ENCODE measurements at regions not wholly inside any gene's neighbourhood (a gene's known extent, or its start where the extent isn't known, plus 50 kb on each side); places are given as distances from the start of the nearest gene placed in this dataset.
A peak's percentile ranks its signal among the peaks of the same experiment; 100 is the strongest.

DNA sequence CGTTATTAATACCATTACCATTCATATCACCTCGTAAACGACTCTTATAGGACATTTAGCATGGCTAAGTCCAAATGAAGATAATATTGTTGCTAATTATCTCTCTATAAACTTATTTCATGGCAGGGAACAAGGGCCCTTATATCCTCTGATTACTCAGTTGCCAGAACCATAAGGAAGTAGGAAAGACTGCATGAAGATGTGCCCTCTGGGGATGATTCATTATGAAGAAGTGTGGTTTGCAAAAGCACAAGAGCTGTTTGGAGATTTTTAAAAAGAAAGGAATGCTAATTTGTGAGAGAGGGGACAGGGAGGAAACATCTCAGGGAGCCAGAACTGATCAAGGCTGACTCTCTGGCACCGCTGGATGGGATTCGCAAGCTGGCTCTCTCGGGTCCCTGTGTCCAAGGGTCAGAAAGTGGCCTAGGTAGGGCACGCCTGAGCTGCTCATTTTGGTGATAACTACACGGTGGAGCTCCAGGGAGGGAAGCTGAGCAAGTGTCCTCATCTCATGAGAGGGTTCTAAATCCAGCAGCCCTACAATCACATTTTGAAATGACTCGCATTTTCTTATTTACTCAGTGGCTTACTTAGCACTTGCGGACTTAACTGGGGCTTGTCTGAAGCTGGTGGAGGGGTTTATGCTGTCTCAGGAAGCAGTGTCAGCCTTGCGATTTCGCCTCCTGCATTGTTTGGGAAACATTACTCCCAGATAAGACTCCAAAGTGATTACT lies 136.8 kb downstream of the C5orf15 start:
- DNase-seq (ENCODE audit: low spot score) = peak; percentile 71

DNA sequence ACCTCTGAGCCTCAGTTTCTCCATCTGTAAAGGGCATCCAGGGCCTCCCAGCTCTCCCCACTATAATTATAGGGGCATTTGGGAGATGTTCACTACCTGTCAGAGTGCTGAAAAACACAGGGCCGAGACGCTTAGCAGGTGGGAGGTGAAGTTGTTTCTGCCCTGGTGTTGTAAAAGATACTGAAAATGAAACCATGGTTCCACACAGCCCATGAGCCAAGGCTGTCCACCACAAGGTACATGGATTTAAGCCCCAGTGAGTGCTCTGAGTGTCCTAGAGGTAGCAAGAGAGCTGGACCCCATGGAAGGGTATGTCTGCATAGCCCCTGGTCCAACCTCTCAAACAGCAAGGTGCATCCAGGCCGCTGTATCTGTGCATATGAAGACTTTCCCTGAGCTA lies 137.5 kb downstream of the C5orf15 start:
- DNase-seq (ENCODE audit: low spot score) = peak; percentile 53

DNA sequence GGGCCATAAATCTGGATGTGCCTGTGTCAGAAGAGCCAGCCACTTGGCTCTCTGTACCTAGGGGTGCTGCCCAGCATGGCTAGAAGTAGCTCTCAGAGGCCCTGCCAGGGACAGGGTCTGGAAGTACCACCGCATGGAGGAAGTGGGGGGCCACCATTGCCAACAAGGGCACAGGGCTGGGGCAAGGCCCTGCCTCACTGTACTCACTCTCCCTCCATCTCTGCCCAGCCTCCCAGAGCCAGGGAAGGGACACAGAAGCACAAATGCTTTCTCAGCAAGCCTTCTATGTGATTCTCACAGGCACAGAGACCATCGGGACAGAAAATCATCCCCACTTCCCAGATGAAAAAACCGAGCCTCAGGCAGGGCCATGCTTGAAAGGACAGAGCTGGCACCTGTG lies 138.1 kb downstream of the C5orf15 start:
- DNase-seq (ENCODE audit: low spot score) = peak; percentile 62

DNA sequence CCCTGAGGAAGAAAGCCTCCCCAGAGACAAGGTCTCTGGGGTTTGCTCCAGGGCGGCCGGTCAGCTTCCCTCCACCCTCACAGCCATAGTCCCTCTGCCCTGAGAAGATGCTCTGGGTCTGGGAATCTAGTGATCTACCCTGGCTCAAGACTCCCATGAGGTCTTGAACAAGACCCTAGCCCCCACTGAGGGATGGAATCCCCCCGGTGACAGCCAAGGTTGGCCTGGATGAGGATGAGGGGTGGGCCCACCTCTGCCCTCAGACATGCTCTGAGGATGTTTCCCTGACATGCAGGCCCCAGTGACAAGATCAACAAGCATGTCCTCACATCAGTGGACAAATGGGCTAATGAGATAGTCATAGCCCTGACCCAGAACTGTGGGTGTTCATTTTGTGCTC lies 138.6 kb downstream of the C5orf15 start:
- peak; percentile 81 for DNase-seq (ENCODE audit: low spot score)

DNA sequence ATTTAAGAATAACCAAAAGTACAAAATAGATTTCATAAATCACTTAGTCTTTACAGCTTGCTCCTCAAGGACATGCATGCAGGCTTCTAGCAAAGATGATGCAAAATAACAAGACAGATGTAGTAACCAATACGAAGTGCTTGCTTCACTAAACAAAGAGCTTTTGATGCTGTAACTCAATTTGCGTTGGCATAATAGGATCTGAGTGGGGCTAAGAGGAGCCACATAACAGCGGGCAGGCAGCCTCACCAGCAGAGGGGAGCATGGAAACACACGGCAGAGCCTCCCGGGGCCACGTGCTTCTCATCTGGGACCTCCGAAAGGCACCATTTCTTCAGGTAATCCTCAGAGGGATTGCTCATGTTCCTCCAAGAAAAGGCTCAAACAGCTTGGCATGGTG lies 139.7 kb downstream of the C5orf15 start:
- no peak for DNase-seq (ENCODE audit: low spot score)

DNA sequence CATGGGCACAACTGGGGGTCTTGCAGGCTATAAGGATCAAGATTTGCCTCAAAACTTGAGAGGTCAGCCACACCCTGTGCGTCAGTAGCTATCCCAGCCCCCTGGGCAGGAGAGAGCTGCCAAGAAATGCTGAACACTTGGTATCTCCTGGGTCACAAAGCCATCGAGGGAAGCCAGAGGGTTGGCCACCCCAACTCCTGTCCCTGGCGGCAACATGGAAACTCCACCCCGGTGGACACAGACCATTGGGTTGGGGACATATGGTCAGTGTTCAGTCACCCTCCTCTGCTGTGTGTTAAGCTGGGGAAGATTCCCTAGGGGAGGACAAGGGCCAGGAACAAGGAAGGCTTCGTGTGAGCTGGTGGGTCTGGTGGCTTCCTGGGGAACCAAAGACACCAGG lies 140.6 kb downstream of the C5orf15 start:
- DNase-seq (ENCODE audit: low spot score) = peak; percentile 72

DNA sequence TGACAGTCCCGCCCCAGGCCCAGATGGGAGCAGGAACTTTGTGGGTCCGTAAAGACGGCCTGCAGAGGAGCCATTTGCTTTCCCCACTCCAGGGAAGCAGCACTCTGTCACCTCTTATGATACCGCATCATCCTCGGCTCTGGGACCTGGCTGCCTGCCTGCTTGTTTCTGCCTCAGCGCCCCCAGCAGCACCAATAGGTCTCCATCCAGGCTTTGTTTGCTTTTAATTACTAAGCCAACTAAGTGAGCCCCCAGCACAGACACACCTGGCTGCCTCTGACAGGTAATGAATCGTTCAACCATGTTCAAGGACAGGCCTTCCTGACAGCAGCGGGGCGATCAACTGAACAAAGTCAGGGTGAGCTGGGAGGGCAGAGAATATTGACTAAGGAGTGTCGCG lies 141.4 kb downstream of the C5orf15 start:
- DNase-seq (ENCODE audit: low spot score) = peak; percentile 69

DNA sequence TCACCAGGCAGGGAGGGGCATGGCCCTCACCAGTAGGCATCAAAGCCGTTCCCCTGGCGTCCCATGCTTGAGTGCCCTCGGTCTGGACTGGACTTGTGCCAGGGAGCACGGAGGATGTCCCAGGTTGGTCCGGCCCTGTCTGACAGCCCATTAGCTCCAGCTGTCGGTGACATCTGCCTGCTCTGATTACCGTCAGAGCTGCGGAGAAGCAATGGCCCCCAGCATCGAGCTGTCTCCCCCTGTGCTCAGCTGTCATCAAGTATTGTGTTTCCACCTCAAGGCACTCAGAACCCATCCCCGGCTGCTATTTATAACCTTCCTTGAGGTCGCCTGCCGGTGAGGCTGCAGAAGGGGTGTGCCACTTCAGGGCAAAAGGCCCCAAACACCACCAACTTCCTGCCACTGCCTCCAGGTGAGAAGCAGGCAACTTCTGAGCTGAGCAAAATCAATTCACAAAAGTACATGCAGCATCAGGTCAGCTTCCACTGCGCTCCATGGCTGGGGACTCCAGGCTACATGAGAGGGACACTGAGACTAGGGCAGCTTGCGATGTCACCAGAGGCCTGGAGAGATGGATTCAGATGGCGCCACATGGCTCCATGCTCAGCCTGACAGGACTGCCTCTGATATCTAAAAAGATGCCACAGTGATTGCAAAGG lies 142.7 kb downstream of the C5orf15 start:
- peak; percentile 78 for DNase-seq (ENCODE audit: low spot score)

DNA sequence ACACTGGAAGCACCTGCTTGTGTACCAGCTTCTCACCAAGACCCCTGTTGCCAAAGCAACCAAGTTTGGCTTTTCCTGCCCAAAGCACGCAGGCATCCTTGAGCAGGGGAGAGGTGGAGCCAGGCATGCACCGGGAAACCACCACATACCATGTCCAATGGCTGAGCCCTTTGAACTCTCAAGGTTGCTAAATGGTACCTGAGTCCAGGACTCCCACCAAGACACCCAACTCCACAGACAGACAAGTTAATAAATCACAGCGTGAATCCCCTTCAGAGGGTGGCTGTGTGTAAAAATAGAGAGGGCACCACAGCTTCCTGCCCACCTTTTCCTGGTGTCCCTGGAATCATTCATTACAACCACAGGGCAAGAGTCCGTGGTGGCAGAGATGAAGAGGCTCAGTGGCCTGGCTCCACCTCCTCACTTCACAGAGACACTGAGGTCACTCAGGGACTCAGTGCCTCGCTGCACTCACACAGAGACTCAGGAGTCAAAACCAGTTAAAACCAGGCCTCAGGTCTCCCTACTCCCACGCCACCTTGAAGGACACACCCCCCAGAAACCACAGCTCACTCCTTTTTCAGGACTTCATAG lies 143.7 kb downstream of the C5orf15 start:
- DNase-seq (ENCODE audit: low spot score) = peak; percentile 51

DNA sequence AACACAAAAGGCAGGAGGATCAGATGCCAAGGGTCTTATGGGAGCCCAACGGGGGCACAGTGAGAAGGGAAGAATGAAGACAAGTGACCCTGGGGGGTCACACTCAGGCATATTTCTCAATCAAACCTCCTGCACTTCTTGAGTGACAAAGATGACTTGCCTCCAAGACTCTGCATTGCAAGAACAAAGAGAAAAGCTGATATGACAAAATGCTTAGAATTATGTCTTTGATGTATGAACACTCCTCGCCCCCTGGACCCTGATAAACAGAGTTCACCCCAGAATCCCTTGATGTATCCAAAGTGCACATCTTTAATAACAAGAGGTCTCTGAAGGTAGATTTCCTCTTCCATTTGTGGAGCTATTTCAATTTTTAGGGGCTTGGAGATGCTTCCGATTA lies 146.5 kb downstream of the C5orf15 start:
- no peak for DNase-seq (ENCODE audit: low spot score)

DNA sequence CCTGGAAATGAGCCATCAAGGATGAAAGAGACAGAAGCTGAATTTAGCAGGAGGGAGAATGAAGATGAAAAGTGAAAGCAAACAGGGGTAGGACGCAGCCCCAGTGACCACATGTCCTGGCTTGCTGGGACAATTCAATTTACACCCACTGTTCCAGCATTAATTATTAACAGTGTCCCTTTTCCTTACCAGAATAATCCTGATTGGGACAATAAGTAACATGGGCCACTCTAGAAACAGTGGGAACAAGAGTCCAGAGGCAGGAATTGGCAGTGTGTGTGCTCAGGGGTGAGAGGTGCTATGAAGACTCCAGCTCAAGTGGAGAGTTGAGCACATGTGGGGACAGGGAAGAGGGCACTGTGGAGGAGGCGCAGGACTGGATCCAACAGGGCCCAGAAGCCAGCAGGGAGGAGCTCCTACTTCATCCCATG lies 147.1 kb downstream of the C5orf15 start:
- peak; percentile 67 for DNase-seq (ENCODE audit: low spot score)

DNA sequence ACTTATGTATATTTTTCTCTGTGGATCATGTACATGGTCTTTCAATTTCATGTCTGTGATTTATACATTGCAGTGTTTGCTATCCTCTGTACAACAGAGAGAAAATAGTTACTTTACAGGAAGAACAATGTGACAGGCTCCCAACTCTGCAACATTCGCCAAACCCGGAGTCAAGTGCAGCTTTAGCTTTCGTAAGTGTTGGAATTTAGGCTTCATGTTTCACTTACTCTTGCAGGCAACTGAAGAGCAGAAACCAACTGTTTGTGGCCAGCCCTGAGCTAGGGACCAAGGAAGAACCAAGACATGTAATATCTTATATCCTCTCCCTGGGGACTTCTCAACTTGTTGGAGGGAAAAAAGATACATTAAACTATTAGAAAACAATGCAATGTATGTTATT lies 147.9 kb downstream of the C5orf15 start:
- DNase-seq (ENCODE audit: low spot score) = no peak

DNA sequence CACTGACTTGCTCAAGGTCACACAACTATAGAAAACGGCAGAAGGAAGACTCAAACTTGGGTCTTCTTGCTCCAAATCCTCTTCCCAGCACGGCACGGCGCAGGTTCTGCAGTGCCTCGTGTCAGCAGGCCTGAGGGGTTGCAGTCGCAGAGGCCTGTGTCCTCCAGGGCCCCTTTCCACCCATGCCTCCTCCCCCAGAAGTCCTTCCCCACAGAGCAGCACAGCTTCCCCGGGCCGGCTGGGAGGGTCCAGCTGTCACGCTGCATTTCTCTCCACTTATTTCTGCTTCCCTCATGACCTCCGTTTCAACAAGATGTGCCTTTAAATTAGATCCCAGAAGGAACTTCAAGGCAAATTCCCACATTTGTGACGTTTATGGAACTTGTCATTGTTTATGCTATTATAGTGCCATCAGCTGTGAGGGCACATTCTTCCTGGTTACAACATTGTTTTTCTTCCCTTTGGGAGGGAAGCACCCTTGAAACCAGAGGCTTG lies 148.4 kb downstream of the C5orf15 start:
- DNase-seq (ENCODE audit: low spot score) = peak; percentile 39

DNA sequence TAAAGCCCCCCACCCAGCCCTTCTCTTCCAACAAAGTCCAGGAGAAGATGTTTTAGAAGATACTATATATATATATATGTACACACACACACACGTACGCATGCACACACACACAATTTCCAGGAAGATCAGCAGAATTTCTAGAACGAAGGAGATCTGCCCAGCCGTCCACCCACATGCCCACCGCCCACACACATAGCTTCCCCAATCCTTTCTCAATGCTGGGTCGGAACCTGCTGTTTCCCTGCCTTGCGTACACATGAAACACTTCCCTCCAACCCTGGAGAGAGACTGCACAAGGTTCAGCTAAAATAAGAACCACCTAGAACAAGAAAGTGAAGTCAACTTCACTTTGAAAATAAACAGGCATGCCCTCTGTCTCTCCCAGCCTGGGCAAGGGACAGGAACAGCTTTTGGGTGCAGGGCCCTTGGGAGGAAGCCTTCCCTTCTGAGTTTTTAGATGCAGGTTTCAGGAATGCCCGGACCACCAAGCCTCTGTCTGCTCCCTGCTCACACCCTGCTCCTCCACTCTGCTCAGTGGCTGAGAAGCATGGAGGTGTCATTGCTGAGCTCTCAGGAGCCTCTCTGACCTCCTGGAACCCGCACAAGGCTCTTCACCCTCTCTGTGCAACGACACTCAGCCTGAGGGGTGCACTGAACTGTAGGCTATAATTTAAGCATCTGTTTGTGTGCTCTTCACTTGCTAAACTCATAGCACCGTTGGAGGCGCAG lies 149.4 kb downstream of the C5orf15 start:
- DNase-seq (ENCODE audit: low spot score) = peak; percentile 49

DNA sequence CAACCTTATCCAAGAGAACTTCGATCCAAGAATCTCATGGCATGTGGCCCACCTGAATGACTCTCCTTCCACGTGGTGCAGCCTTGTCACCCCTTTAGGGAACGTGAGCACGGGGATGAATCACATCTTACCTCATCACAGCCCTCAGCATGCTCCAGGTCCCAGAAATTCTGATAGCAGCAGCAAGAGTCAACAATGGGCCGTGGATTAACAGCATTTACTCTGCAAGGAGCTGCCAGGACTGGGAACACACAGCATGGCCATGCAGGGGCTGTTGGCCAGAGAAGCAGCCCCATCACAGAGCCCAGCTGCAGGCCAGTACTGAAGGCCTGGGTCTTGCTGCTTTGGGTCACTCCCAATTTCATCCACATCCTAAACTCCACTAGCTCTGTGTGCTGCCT lies 150.4 kb downstream of the C5orf15 start:
- peak; percentile 83 for DNase-seq (ENCODE audit: low spot score)

DNA sequence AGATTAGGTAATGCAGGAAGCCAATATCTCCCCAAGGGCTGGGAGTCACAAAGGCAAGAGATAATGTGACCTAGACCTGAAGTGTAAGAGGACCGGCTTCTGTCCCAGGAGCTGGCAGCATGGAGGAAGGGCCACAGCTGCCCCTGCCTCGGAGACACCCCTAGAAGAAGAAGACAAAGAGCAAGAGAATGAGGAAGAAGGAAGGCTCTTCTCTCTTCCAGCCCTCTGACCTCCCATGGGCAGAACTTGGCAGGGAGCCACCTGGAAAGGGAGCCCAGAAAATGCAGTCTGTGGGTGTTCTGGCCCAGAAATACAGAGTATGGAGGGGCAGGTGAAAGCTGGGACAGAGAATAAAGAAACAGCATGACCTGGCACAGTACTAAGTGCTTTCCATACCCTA lies 151.0 kb downstream of the C5orf15 start:
- peak; percentile 81 for DNase-seq (ENCODE audit: low spot score)

DNA sequence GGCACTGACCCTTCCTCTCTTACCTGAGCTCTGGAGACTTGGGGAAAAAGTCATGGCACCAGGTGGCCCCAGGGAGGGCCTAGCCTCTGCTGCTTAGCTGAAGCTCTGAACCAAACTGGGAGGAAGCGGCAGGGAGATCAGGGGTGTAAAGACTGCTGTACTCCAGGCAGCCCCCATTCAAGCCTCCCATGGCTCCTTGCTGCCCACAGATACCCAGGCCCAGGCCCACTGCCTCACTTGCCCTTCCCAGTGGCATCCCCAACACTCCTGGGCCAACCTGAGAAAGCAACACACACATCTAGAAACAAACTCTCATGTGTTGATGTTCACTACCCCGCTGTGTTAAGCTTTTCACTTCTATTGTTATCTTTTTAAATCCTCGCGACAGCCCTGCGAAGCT lies 151.6 kb downstream of the C5orf15 start:
- peak; percentile 69 for DNase-seq (ENCODE audit: low spot score)

DNA sequence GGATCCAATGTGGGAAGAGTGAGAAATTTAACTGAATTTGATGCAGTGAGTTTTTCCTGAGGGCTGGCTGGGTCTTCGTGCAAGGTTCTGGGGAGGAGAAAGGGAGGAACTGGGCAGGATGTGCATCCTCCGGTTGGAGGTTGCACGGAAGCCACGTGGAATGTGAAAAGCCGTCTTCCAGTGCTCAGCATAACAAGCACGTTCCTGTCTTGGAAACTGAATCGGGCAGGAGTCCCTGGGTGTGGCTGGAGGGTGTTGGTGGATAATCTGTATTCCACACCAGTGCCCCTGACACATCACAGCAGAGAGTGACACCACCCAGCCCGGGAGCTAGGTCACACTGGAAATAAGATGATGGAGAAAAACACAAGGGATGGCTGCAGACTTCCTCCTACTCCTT lies 154.3 kb downstream of the C5orf15 start:
- DNase-seq (ENCODE audit: low spot score) = peak; percentile 43

DNA sequence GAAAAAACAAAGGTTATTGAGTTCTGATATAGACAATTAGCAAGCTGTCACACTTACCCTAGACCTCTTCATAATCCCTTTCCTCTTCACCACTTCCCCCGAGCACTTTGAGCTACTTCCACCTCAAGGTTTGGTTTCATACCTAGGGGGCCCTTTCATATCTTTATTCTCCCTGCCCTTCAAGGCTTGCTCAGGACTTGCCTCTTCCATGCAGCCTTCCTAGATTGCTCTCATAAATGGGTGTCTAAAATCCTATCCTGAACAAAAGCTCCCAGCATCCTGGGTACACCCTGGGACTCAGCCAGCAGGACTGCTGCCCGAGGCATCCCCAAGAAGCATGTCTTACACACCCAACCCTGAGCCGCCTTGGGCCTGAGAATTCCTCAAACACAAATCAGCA lies 157.3 kb downstream of the C5orf15 start:
- DNase-seq (ENCODE audit: low spot score) = no peak

DNA sequence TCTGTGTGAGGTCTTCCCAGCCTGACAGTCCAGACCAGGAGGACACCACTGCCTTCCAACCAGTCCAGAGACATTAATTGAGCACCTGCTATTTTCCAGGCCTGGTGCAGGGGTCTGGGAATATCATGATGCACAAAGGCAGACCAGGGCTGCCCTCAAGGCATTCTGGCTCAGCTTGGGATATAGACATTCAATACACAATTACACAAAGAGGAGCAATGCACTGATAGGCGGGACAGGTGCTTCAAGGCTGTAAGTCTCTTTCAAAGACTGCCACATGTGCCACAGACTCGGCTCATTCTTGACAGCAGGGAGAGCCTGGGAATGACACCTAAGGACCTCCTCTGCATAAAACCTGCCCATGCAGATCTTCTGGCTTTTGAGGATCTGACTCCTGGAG lies 158.6 kb downstream of the C5orf15 start:
- no peak for DNase-seq (ENCODE audit: low spot score)

DNA sequence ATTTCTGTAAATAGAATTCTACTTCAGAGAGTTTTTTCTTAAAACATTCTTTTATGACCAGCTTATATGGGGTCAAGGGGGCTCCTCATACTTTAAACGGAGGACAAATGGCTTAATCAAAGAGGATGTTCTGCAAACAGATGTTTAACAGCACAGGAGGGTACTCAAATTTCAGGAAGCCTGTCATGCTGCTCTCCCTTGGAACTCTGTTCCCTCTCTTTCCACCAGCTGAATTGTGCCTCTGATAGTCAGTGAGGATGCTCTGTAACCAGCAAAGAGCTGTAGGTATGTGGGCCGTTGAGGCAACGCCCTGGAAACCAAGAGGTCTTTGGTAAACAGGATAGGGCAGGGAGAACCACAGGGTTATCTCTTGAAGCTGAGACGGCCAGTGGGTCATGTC lies 161.1 kb downstream of the C5orf15 start:
- DNase-seq (ENCODE audit: low spot score) = no peak

DNA sequence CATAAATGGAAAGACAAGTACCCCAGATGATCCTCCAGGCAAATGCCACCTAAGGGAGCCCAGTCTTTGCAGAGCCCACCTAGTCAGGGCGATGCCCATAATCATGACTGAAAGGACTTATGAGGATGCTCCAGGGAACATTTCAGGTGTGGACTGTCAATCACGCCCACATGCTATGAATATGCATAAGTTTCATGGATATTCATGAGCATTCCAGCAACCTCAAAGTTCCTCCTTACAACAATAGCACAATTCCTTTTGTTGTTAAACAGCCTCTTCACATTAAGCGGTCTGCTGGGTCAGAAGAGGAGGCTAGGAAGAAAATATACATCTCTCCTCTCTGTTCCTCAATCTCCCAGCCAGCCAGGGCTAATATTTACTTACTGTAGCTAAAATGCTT lies 161.6 kb downstream of the C5orf15 start:
- no peak for DNase-seq (ENCODE audit: low spot score)

Measured in mesenteric fat pad (tissue), 1 donor.